Activated CD4-positive, alpha-beta memory T cell treated with anti-CD3 and anti-CD28 coated beads, Interleukin-2, amount 10 ng/mL, durations not matched to agents 7 days and 5 days (primary cell): ENCODE measurements at regions not wholly inside any gene's neighbourhood (a gene's known extent, or its start where the extent isn't known, plus 50 kb on each side); places are given as distances from the start of the nearest gene placed in this dataset.

Source experiments
- CTCF ChIA-PET: fragments of 350-600 bp; sonication (Branson Sonifier 250); formaldehyde crosslinking; loops from one replicate; lab custom pipeline; 2021; ENCODE audit warnings: antibody characterized with exemption, inconsistent platforms; lab: Charles Lee
- POLR2A ChIA-PET: fragments of 350-600 bp; sonication (Branson Sonifier 250); formaldehyde crosslinking; loops from one replicate; lab custom pipeline; 2021; ENCODE audit warnings: antibody characterized with exemption; lab: Charles Lee
- DNase-seq: peaks from one replicate; pipeline ENCODE4 v3.0.0-alpha.2; 2020
- H3K27ac Mint-ChIP-seq: one replicate; pipeline ENCODE4 v1.8.0; 2021; ENCODE audit warnings: mild to moderate bottlenecking, mixed read lengths
- H3K27me3 Mint-ChIP-seq: one replicate; pipeline ENCODE4 v1.8.0; 2021; ENCODE audit warnings: mixed read lengths
- H3K36me3 Mint-ChIP-seq: one replicate; pipeline ENCODE4 v1.8.0; 2021; ENCODE audit warnings: low read depth, mixed read lengths
- H3K4me1 Mint-ChIP-seq: one replicate; pipeline ENCODE4 v1.8.0; 2021; ENCODE audit warnings: mixed read lengths
- H3K4me3 Mint-ChIP-seq: one replicate; pipeline ENCODE4 v1.8.0; 2021; ENCODE audit warnings: mild to moderate bottlenecking, mixed read lengths
- H3K9me3 Mint-ChIP-seq: one replicate; pipeline ENCODE4 v1.8.0; 2021; ENCODE audit warnings: mixed read lengths

- H3K27ac Mint-ChIP-seq: no peak overlapping the region
- H3K4me3 Mint-ChIP-seq: no peak overlapping the region
- DNase-seq: no peak
- H3K36me3 Mint-ChIP-seq: no peaks in the 10 kb centered on the region
- ChIA-PET CTCF (no interaction called here), POLR2A (no interaction called here)
- no peaks in the 10 kb centered on the region for H3K27me3 Mint-ChIP-seq
- H3K9me3 Mint-ChIP-seq: peaks cover 10% of the 10 kb centered on the region
- H3K4me1 Mint-ChIP-seq: no peaks in the 10 kb centered on the region
Measured at GRCh38 chr5:29905626-29906353, 1287.7 kb upstream of the CDH6 start.

- Mint-ChIP-seq H3K36me3 (no peaks in the 10 kb centered on the region), H3K4me3 (no peak overlapping the region), H3K27me3 (no peaks in the 10 kb centered on the region), H3K27ac (no peak overlapping the region), H3K9me3 (peaks cover 4% of the 10 kb centered on the region), H3K4me1 (no peaks in the 10 kb centered on the region)
- ChIA-PET CTCF (no interaction called here), POLR2A (no interaction called here)
- no peak for DNase-seq
Measured at GRCh38 chr5:29902859-29903258, 1290.6 kb upstream of the CDH6 start.

- DNase-seq: no peak
- CTCF ChIA-PET: no interaction called here
- Mint-ChIP-seq H3K36me3 (no peaks in the 10 kb centered on the region), H3K27ac (no peak overlapping the region), H3K4me3 (no peak overlapping the region), H3K27me3 (no peaks in the 10 kb centered on the region), H3K9me3 (peaks cover 6% of the 10 kb centered on the region), H3K4me1 (no peaks in the 10 kb centered on the region)
- POLR2A ChIA-PET: no interaction called here
Measured at GRCh38 chr5:29899583-29899982, 1293.9 kb upstream of the CDH6 start.

- ChIA-PET CTCF (no interaction called here), POLR2A (no interaction called here)
- H3K27me3 Mint-ChIP-seq: no peaks in the 10 kb centered on the region
- no peak overlapping the region for H3K4me3 Mint-ChIP-seq
- no peak for DNase-seq
- H3K27ac Mint-ChIP-seq: no peak overlapping the region
- H3K36me3 Mint-ChIP-seq: no peaks in the 10 kb centered on the region
- no peaks in the 10 kb centered on the region for H3K4me1 Mint-ChIP-seq
- H3K9me3 Mint-ChIP-seq: peaks cover 6% of the 10 kb centered on the region
Measured at GRCh38 chr5:29897916-29898315, 1295.6 kb upstream of the CDH6 start.

GRCh38 chr5:29896646-29897045 lies 1296.8 kb upstream of the CDH6 start:
- Mint-ChIP-seq H3K27ac (no peak overlapping the region), H3K27me3 (no peaks in the 10 kb centered on the region), H3K4me3 (no peak overlapping the region), H3K9me3 (peaks cover 6% of the 10 kb centered on the region), H3K4me1 (no peaks in the 10 kb centered on the region), H3K36me3 (no peaks in the 10 kb centered on the region)
- DNase-seq: no peak
- CTCF ChIA-PET: no interaction called here
- POLR2A ChIA-PET: no interaction called here

GRCh38 chr5:29894668-29895067 lies 1298.8 kb upstream of the CDH6 start:
- Mint-ChIP-seq H3K36me3 (no peaks in the 10 kb centered on the region), H3K27ac (no peak overlapping the region), H3K4me1 (no peaks in the 10 kb centered on the region), H3K27me3 (no peaks in the 10 kb centered on the region), H3K9me3 (peaks cover 6% of the 10 kb centered on the region), H3K4me3 (no peak overlapping the region)
- ChIA-PET CTCF (no interaction called here), POLR2A (no interaction called here)
- DNase-seq: no peak

- Mint-ChIP-seq H3K4me3 (no peak overlapping the region), H3K36me3 (no peaks in the 10 kb centered on the region), H3K27ac (no peak overlapping the region), H3K9me3 (peaks cover 3% of the 10 kb centered on the region), H3K4me1 (no peaks in the 10 kb centered on the region), H3K27me3 (no peaks in the 10 kb centered on the region)
- ChIA-PET CTCF (no interaction called here), POLR2A (no interaction called here)
- no peak for DNase-seq
Measured at GRCh38 chr5:29889051-29889450, 1304.4 kb upstream of the CDH6 start.

- Mint-ChIP-seq H3K36me3 (no peaks in the 10 kb centered on the region), H3K9me3 (peaks cover 9% of the 10 kb centered on the region), H3K27me3 (no peaks in the 10 kb centered on the region), H3K4me3 (no peak overlapping the region), H3K27ac (no peak overlapping the region), H3K4me1 (no peaks in the 10 kb centered on the region)
- CTCF ChIA-PET: no interaction called here
- POLR2A ChIA-PET: no interaction called here
- DNase-seq: no peak
Measured at GRCh38 chr5:29885595-29885994, 1307.9 kb upstream of the CDH6 start.

- Mint-ChIP-seq H3K4me1 (no peaks in the 10 kb centered on the region), H3K27me3 (no peaks in the 10 kb centered on the region), H3K4me3 (no peak overlapping the region), H3K9me3 (peaks cover 9% of the 10 kb centered on the region), H3K27ac (no peak overlapping the region), H3K36me3 (no peaks in the 10 kb centered on the region)
- CTCF ChIA-PET: no interaction called here
- no peak for DNase-seq
- POLR2A ChIA-PET: no interaction called here
Measured at GRCh38 chr5:29882036-29882435, 1311.5 kb upstream of the CDH6 start.

GRCh38 chr5:29879401-29879800 lies 1314.1 kb upstream of the CDH6 start:
- no peak overlapping the region for H3K27ac Mint-ChIP-seq
- no peak for DNase-seq
- no peaks in the 10 kb centered on the region for H3K4me1 Mint-ChIP-seq
- no peaks in the 10 kb centered on the region for H3K36me3 Mint-ChIP-seq
- peaks cover 9% of the 10 kb centered on the region for H3K9me3 Mint-ChIP-seq
- ChIA-PET CTCF (no interaction called here), POLR2A (no interaction called here)
- H3K4me3 Mint-ChIP-seq: no peak overlapping the region
- no peaks in the 10 kb centered on the region for H3K27me3 Mint-ChIP-seq

GRCh38 chr5:29878599-29878998 lies 1314.9 kb upstream of the CDH6 start:
- peaks cover 6% of the 10 kb centered on the region for H3K9me3 Mint-ChIP-seq
- H3K4me1 Mint-ChIP-seq: no peaks in the 10 kb centered on the region
- H3K36me3 Mint-ChIP-seq: no peaks in the 10 kb centered on the region
- no peak overlapping the region for H3K4me3 Mint-ChIP-seq
- no peaks in the 10 kb centered on the region for H3K27me3 Mint-ChIP-seq
- DNase-seq: no peak
- ChIA-PET POLR2A (no interaction called here), CTCF (no interaction called here)
- H3K27ac Mint-ChIP-seq: no peak overlapping the region

GRCh38 chr5:29867155-29867554 lies 1326.3 kb upstream of the CDH6 start:
- no peaks in the 10 kb centered on the region for H3K36me3 Mint-ChIP-seq
- H3K9me3 Mint-ChIP-seq: peaks cover 7% of the 10 kb centered on the region
- H3K4me1 Mint-ChIP-seq: no peaks in the 10 kb centered on the region
- CTCF ChIA-PET: no interaction called here
- no peak overlapping the region for H3K27ac Mint-ChIP-seq
- POLR2A ChIA-PET: no interaction called here
- H3K27me3 Mint-ChIP-seq: no peaks in the 10 kb centered on the region
- H3K4me3 Mint-ChIP-seq: no peak overlapping the region
- no peak for DNase-seq

GRCh38 chr5:29853711-29854220 lies 1339.7 kb upstream of the CDH6 start:
- H3K9me3 Mint-ChIP-seq: peaks cover 12% of the 10 kb centered on the region
- H3K4me3 Mint-ChIP-seq: no peak overlapping the region
- DNase-seq: no peak
- H3K4me1 Mint-ChIP-seq: no peaks in the 10 kb centered on the region
- H3K36me3 Mint-ChIP-seq: no peaks in the 10 kb centered on the region
- H3K27me3 Mint-ChIP-seq: no peaks in the 10 kb centered on the region
- no peak overlapping the region for H3K27ac Mint-ChIP-seq
- CTCF ChIA-PET: no interaction called here
- POLR2A ChIA-PET: no interaction called here

- Mint-ChIP-seq H3K27ac (no peak overlapping the region), H3K9me3 (peaks cover 15% of the 10 kb centered on the region), H3K36me3 (no peaks in the 10 kb centered on the region), H3K4me3 (no peak overlapping the region), H3K27me3 (no peaks in the 10 kb centered on the region), H3K4me1 (no peaks in the 10 kb centered on the region)
- ChIA-PET POLR2A (no interaction called here), CTCF (no interaction called here)
- DNase-seq: no peak
Measured at GRCh38 chr5:29852329-29852728, 1341.2 kb upstream of the CDH6 start.
